ENCODE measurements at regions not wholly inside any gene's neighbourhood (a gene's known extent, or its start where the extent isn't known, plus 50 kb on each side); places are given as distances from the start of the nearest gene placed in this dataset.

- TF ChIP-seq CTCF (IDR thresholded peaks at IDR 0.05), result no peak
- TF ChIP-seq POLR2A (IDR thresholded peaks at IDR 0.05), result no peak
These were observed 221.4 kb upstream of the SUCLG2 start for GRCh38 chr3:67875858-67876257.

Measured in ovary (tissue), 3 donors.